ENCODE measurements at regions not wholly inside any gene's neighbourhood (a gene's known extent, or its start where the extent isn't known, plus 50 kb on each side); places are given as distances from the start of the nearest gene placed in this dataset.

- H3K27ac ChIP-seq (ENCODE audit: insufficient read length, low read depth, low read length): no peak overlapping the region
- WGBS (ENCODE audit: extremely low coverage, insufficient read length, low lambda C conversion rate): no CpG with 5 or more reads among the region's 6 CpGs
- no peak overlapping the region for H2BK20ac ChIP-seq (ENCODE audit: low read depth, low read length, poor library complexity, severe bottlenecking)
- H3K36me3 Mint-ChIP-seq (ENCODE audit: insufficient read depth in 1 of 3, low read depth in 3 of 3): no peaks in the 10 kb centered on the region
- H3K79me2 ChIP-seq (ENCODE audit: insufficient read depth, low read length): no peaks in the 10 kb centered on the region
- no peak overlapping the region for H4K8ac ChIP-seq (replicated peaks; ENCODE audit: insufficient read length, low read depth, low read length)
- H3K27me3 ChIP-seq (ENCODE audit: insufficient read depth, low read length): no peaks in the 10 kb centered on the region
- DNase-seq: no peak
- no peak overlapping the region for H2BK15ac ChIP-seq (ENCODE audit: low read depth, low read length)
- H3K4me1 ChIP-seq (ENCODE audit: insufficient read depth, low read length): no peaks in the 10 kb centered on the region
- no peak overlapping the region for H3K9ac ChIP-seq (ENCODE audit: extremely low read depth, insufficient read length, low read length)
- TF ChIP-seq CTCF (conservative IDR thresholded peaks at IDR 0.05): no peak
- H3K79me1 ChIP-seq (ENCODE audit: insufficient read depth, low read depth, low read length, poor library complexity, severe bottlenecking): no peaks in the 10 kb centered on the region
- H3K27ac Mint-ChIP-seq: no peak overlapping the region
- no peaks in the 10 kb centered on the region for H4K20me1 ChIP-seq (ENCODE audit: control insufficient read depth, insufficient read depth, insufficient read length)
- H2AFZ ChIP-seq (ENCODE audit: low read length): no peak overlapping the region
- no peak overlapping the region for H3K4ac ChIP-seq (ENCODE audit: low read depth, low read length)
- no peak overlapping the region for H3T11ph ChIP-seq (ENCODE audit: low read length)
- no peaks in the 10 kb centered on the region for H3K9me3 ChIP-seq (ENCODE audit: control insufficient read depth, low read depth, low read length)
- no peak overlapping the region for H3K4me2 ChIP-seq (ENCODE audit: insufficient read depth, insufficient read length, low read length)
- H2BK12ac ChIP-seq (ENCODE audit: insufficient read length, low read depth, low read length): no peak overlapping the region
- H3K4me1 Mint-ChIP-seq: peaks cover 8 to 13% of the 10 kb centered on the region in 2 experiments
- H2BK120ac ChIP-seq (ENCODE audit: low read depth, low read length, poor library complexity, severe bottlenecking): no peak overlapping the region
- H3K18ac ChIP-seq (ENCODE audit: insufficient read length, low read depth, low read length): no peak overlapping the region
- no peak overlapping the region for H4K5ac ChIP-seq (ENCODE audit: insufficient read length, low read depth, low read length)
- no peaks in the 10 kb centered on the region for H3K27me3 Mint-ChIP-seq (ENCODE audit: low read depth)
- H3K9me3 Mint-ChIP-seq: peaks cover 0 to 3% of the 10 kb centered on the region in 2 experiments; a peak in 1 of 5 replicates
- H4K91ac ChIP-seq (ENCODE audit: insufficient read length, low read depth, low read length): no peak overlapping the region
- no peaks in the 10 kb centered on the region for H3K23me2 ChIP-seq (ENCODE audit: insufficient read length, low read depth, low read length, poor library complexity, severe bottlenecking)
- no peak overlapping the region for H3K14ac ChIP-seq (ENCODE audit: insufficient read depth, low read length)
- H3K56ac ChIP-seq (ENCODE audit: insufficient read length, low read depth, low read length): no peak overlapping the region
- H3K4me3 Mint-ChIP-seq: no peak overlapping the region
- no peak overlapping the region for H3K23ac ChIP-seq (ENCODE audit: insufficient read length, low read depth, low read length)
- H2AK5ac ChIP-seq (ENCODE audit: insufficient read length, low read length): no peak overlapping the region
- no peak overlapping the region for H2BK5ac ChIP-seq (ENCODE audit: insufficient read length, low read length)
These were observed 60.6 kb upstream of the C1orf21 start for GRCh38 chr1:184326278-184326677.
